ENCODE measurements at regions not wholly inside any gene's neighbourhood (a gene's known extent, or its start where the extent isn't known, plus 50 kb on each side); places are given as distances from the start of the nearest gene placed in this dataset.
A peak's percentile ranks its signal among the peaks of the same experiment; 100 is the strongest.

- no peaks in the 10 kb centered on the region for H4K20me1 ChIP-seq (replicated peaks; ENCODE audit: insufficient read depth)
- H3K27ac ChIP-seq (ENCODE audit: low read depth) = no peak overlapping the region
- Mint-ChIP-seq H3K9me3 (no peaks in the 10 kb centered on the region; the same call in 2 of the 3 replicates), H3K4me3 (no peak overlapping the region), H3K27ac (no peak overlapping the region), H3K27me3 (ENCODE audit: insufficient read depth, low read depth, poor library complexity) (peaks cover 1% of the 10 kb centered on the region), H3K36me3 (ENCODE audit: low read depth) (peaks cover 2% of the 10 kb centered on the region; the same call in 1 of the 3 replicates), H3K4me1 (peaks cover 10% of the 10 kb centered on the region; the same call in 2 of the 3 replicates)
- peak overlapping the region; percentile 75; the same call in 1 of the 2 replicates for H2AFZ ChIP-seq
- no peaks in the 10 kb centered on the region for H3K36me3 ChIP-seq (ENCODE audit: insufficient read depth)
- H3K27me3 ChIP-seq (ENCODE audit: insufficient read depth) = no peaks in the 10 kb centered on the region
- TF ChIP-seq NANOG (IDR thresholded peaks at IDR 0.05; ENCODE audit: borderline replicate concordance) = no peak
- TF ChIP-seq, protein P1, sequence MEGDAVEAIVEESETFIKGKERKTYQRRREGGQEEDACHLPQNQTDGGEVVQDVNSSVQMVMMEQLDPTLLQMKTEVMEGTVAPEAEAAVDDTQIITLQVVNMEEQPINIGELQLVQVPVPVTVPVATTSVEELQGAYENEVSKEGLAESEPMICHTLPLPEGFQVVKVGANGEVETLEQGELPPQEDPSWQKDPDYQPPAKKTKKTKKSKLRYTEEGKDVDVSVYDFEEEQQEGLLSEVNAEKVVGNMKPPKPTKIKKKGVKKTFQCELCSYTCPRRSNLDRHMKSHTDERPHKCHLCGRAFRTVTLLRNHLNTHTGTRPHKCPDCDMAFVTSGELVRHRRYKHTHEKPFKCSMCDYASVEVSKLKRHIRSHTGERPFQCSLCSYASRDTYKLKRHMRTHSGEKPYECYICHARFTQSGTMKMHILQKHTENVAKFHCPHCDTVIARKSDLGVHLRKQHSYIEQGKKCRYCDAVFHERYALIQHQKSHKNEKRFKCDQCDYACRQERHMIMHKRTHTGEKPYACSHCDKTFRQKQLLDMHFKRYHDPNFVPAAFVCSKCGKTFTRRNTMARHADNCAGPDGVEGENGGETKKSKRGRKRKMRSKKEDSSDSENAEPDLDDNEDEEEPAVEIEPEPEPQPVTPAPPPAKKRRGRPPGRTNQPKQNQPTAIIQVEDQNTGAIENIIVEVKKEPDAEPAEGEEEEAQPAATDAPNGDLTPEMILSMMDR (conservative IDR thresholded peaks at IDR 0.05; ENCODE audit: low read depth in 2 of 2) = no peak
- no peak for TF ChIP-seq ZNF114 (CRISPR knock-in tag; IDR thresholded peaks at IDR 0.05)
- TF ChIP-seq POLR2AphosphoS5 (IDR thresholded peaks at IDR 0.05; ENCODE audit: low read depth) = no peak
- no peak for TF ChIP-seq STAT1 (IDR thresholded peaks at IDR 0.05; ENCODE audit: unreplicated experiment)
- no peak for TF ChIP-seq EZH2 (IDR thresholded peaks at IDR 0.05; ENCODE audit: low read depth, unreplicated experiment)
- TF ChIP-seq, protein P2, sequence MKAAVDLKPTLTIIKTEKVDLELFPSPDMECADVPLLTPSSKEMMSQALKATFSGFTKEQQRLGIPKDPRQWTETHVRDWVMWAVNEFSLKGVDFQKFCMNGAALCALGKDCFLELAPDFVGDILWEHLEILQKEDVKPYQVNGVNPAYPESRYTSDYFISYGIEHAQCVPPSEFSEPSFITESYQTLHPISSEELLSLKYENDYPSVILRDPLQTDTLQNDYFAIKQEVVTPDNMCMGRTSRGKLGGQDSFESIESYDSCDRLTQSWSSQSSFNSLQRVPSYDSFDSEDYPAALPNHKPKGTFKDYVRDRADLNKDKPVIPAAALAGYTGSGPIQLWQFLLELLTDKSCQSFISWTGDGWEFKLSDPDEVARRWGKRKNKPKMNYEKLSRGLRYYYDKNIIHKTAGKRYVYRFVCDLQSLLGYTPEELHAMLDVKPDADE (IDR thresholded peaks at IDR 0.05) = no peak
- TF ChIP-seq CREB1 (CRISPR knock-in tag; IDR thresholded peaks at IDR 0.05; ENCODE audit: low read depth) = no peak
- TF ChIP-seq REST (IDR thresholded peaks at IDR 0.05; ENCODE audit: unreplicated experiment) = no peak
- TF ChIP-seq, protein P3, sequence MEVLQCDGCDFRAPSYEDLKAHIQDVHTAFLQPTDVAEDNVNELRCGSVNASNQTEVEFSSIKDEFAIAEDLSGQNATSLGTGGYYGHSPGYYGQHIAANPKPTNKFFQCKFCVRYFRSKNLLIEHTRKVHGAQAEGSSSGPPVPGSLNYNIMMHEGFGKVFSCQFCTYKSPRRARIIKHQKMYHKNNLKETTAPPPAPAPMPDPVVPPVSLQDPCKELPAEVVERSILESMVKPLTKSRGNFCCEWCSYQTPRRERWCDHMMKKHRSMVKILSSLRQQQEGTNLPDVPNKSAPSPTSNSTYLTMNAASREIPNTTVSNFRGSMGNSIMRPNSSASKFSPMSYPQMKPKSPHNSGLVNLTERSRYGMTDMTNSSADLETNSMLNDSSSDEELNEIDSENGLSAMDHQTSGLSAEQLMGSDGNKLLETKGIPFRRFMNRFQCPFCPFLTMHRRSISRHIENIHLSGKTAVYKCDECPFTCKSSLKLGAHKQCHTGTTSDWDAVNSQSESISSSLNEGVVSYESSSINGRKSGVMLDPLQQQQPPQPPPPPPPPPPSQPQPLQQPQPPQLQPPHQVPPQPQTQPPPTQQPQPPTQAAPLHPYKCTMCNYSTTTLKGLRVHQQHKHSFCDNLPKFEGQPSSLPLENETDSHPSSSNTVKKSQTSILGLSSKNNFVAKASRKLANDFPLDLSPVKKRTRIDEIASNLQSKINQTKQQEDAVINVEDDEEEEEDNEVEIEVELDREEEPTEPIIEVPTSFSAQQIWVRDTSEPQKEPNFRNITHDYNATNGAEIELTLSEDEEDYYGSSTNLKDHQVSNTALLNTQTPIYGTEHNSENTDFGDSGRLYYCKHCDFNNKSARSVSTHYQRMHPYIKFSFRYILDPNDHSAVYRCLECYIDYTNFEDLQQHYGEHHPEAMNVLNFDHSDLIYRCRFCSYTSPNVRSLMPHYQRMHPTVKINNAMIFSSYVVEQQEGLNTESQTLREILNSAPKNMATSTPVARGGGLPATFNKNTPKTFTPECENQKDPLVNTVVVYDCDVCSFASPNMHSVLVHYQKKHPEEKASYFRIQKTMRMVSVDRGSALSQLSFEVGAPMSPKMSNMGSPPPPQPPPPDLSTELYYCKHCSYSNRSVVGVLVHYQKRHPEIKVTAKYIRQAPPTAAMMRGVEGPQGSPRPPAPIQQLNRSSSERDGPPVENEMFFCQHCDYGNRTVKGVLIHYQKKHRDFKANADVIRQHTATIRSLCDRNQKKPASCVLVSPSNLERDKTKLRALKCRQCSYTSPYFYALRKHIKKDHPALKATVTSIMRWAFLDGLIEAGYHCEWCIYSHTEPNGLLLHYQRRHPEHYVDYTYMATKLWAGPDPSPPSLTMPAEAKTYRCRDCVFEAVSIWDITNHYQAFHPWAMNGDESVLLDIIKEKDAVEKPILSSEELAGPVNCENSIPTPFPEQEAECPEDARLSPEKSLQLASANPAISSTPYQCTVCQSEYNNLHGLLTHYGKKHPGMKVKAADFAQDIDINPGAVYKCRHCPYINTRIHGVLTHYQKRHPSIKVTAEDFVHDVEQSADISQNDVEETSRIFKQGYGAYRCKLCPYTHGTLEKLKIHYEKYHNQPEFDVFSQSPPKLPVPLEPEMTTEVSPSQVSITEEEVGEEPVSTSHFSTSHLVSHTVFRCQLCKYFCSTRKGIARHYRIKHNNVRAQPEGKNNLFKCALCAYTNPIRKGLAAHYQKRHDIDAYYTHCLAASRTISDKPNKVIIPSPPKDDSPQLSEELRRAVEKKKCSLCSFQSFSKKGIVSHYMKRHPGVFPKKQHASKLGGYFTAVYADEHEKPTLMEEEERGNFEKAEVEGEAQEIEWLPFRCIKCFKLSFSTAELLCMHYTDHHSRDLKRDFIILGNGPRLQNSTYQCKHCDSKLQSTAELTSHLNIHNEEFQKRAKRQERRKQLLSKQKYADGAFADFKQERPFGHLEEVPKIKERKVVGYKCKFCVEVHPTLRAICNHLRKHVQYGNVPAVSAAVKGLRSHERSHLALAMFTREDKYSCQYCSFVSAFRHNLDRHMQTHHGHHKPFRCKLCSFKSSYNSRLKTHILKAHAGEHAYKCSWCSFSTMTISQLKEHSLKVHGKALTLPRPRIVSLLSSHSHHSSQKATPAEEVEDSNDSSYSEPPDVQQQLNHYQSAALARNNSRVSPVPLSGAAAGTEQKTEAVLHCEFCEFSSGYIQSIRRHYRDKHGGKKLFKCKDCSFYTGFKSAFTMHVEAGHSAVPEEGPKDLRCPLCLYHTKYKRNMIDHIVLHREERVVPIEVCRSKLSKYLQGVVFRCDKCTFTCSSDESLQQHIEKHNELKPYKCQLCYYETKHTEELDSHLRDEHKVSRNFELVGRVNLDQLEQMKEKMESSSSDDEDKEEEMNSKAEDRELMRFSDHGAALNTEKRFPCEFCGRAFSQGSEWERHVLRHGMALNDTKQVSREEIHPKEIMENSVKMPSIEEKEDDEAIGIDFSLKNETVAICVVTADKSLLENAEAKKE (CRISPR knock-in tag; IDR thresholded peaks at IDR 0.05) = no peak
- TF ChIP-seq ZNF331 (CRISPR knock-in tag; IDR thresholded peaks at IDR 0.05; ENCODE audit: low read depth) = no peak
- no peak for TF ChIP-seq EZH2phosphoT487 (IDR thresholded peaks at IDR 0.05; ENCODE audit: unreplicated experiment)
- no peak for TF ChIP-seq JUNB (IDR thresholded peaks at IDR 0.05; ENCODE audit: unreplicated experiment)
- no peaks in the 10 kb centered on the region for H3K4me1 ChIP-seq (ENCODE audit: insufficient read depth)
- no peaks in the 10 kb centered on the region for H3K79me2 ChIP-seq (replicated peaks; ENCODE audit: insufficient read depth)
- no peak overlapping the region for H3K4me2 ChIP-seq
- H3K9me2 ChIP-seq (ENCODE audit: insufficient read depth) = peaks cover 18% of the 10 kb centered on the region
- H3F3A ChIP-seq (replicated peaks; ENCODE audit: low read depth) = no peaks in the 10 kb centered on the region
- no peak for ATAC-seq
- H3K4me3 ChIP-seq = no peak overlapping the region
- DNase-seq (ENCODE audit: low spot score) = no peak
These were observed 646.7 kb upstream of the SALL1 start for GRCh38 chr16:51797669-51798259.
